BJ (cell line): ENCODE measurements at regions not wholly inside any gene's neighbourhood (a gene's known extent, or its start where the extent isn't known, plus 50 kb on each side); places are given as distances from the start of the nearest gene placed in this dataset.

Experiments
- CTCF ChIA-PET: fragments of 350-600 bp; formaldehyde crosslinking; extraction: SDS; loops from one replicate; lab custom pipeline; 2021; ENCODE audit warnings: antibody characterized with exemption, inconsistent platforms; lab: Yijun Ruan, JAX
- POLR2A ChIA-PET: fragments of 300-600 bp; sonication (Branson Sonifier 250); formaldehyde crosslinking; extraction: SDS; loops from one replicate; lab custom pipeline; 2021; ENCODE audit warnings: antibody characterized with exemption; lab: Charles Lee
- DNase-seq: peaks from one replicate; pipeline ENCODE4 v3.0.0-alpha.2; 2011; ENCODE audit warnings: low read depth
- H3K27me3 ChIP-seq: 2 replicates; pipeline ENCODE4 v1.6.0; 2011; ENCODE audit warnings: low read length; ENCODE audit not compliant: control insufficient read depth, insufficient read depth
- H3K36me3 ChIP-seq: 2 replicates; pipeline ENCODE4 v1.5.1; 2011; ENCODE audit warnings: low read length; ENCODE audit not compliant: control insufficient read depth, insufficient read depth
- H3K4me3 ChIP-seq: 2 replicates; pipeline ENCODE4 v1.5.1; 2011; ENCODE audit warnings: low read depth, mild to moderate bottlenecking, control low read depth, low read length
- CTCF ChIP-seq: IDR thresholded peaks from 2 replicates; pipeline ENCODE4 v1.5.1; 2011; ENCODE audit warnings: low read depth, mild to moderate bottlenecking, control low read depth, inconsistent platforms, low read length, moderate library complexity; ENCODE audit not compliant: insufficient read depth

GRCh38 chr5:175082866-175083590 is 358.6 kb downstream of the MSX2 start:
- ChIA-PET POLR2A (no interaction called here), CTCF (interaction anchor here (0.8 kb wide), 1 partner anchor 9 kb away, joined by 3 read pairs; no protein-coding TSS in a partner anchor)
- no peak for DNase-seq
- no peaks in the 10 kb centered on the region for H3K36me3 ChIP-seq
- no peak overlapping the region for H3K4me3 ChIP-seq
- no peaks in the 10 kb centered on the region for H3K27me3 ChIP-seq
- no peak for TF ChIP-seq CTCF

- H3K27me3 ChIP-seq, result no peaks in the 10 kb centered on the region
- no peak overlapping the region for H3K4me3 ChIP-seq
- H3K36me3 ChIP-seq, result no peaks in the 10 kb centered on the region
- DNase-seq, result no peak
- no peak for TF ChIP-seq CTCF
- POLR2A ChIA-PET, result no interaction called here
- CTCF ChIA-PET, result interaction anchor here (0.8 kb wide), 1 partner anchor 9 kb away, joined by 3 read pairs; no protein-coding TSS in a partner anchor
Observed at GRCh38 chr5:175082346-175082745, 358.0 kb downstream of the MSX2 start.

GRCh38 chr5:175079707-175080106 is 355.3 kb downstream of the MSX2 start:
- H3K36me3 ChIP-seq, result no peaks in the 10 kb centered on the region
- no peaks in the 10 kb centered on the region for H3K27me3 ChIP-seq
- H3K4me3 ChIP-seq, result no peak overlapping the region
- no peak for TF ChIP-seq CTCF
- POLR2A ChIA-PET, result no interaction called here
- CTCF ChIA-PET, result no interaction called here
- no peak for DNase-seq

- TF ChIP-seq CTCF, result no peak
- ChIA-PET CTCF (no interaction called here), POLR2A (no interaction called here)
Observed at GRCh38 chr5:175070283-175070682, 345.9 kb downstream of the MSX2 start.

GRCh38 chr5:175060257-175060656 is 335.9 kb downstream of the MSX2 start:
- ChIA-PET CTCF (interaction anchor here (0.6 kb wide), 1 partner anchor 414 kb away, joined by 5 read pairs; no protein-coding TSS in a partner anchor), POLR2A (no interaction called here)
- no peak overlapping the region for H3K4me3 ChIP-seq
- TF ChIP-seq CTCF, result no peak
- no peaks in the 10 kb centered on the region for H3K27me3 ChIP-seq
- DNase-seq, result no peak
- no peaks in the 10 kb centered on the region for H3K36me3 ChIP-seq

More at GRCh38 chr5:175070283-175070682, 345.9 kb downstream of the MSX2 start:
- DNase-seq, result no peak
- no peaks in the 10 kb centered on the region for H3K36me3 ChIP-seq
- no peak overlapping the region for H3K4me3 ChIP-seq
- no peaks in the 10 kb centered on the region for H3K27me3 ChIP-seq
